ENCODE measurements at regions not wholly inside any gene's neighbourhood (a gene's known extent, or its start where the extent isn't known, plus 50 kb on each side); places are given as distances from the start of the nearest gene placed in this dataset.

- H3K4me3 ChIP-seq (ENCODE audit: low read length) = no peak overlapping the region
- DNase-seq (ENCODE audit: low read depth) = no peak
- TF ChIP-seq CTCF (conservative IDR thresholded peaks at IDR 0.05; ENCODE audit: low read depth, low read length) = peak; percentile 12
Observed at GRCh38 chr6:27565839-27566779, 93.2 kb upstream of the ZNF184 start.

GRCh38 chr6:27562027-27562410 lies 89.1 kb upstream of the ZNF184 start:
- no peak for TF ChIP-seq CTCF (conservative IDR thresholded peaks at IDR 0.05; ENCODE audit: low read depth, low read length)
- H3K4me3 ChIP-seq (ENCODE audit: low read length) = no peak overlapping the region
- no peak for DNase-seq (ENCODE audit: low read depth)

- no peak overlapping the region for H3K4me3 ChIP-seq (ENCODE audit: low read length)
- TF ChIP-seq CTCF (conservative IDR thresholded peaks at IDR 0.05; ENCODE audit: low read depth, low read length) = no peak
- no peak for DNase-seq (ENCODE audit: low read depth)
Observed at GRCh38 chr6:27558028-27558724, 85.3 kb upstream of the ZNF184 start.

GRCh38 chr6:27556406-27556805 lies 83.5 kb upstream of the ZNF184 start:
- DNase-seq (ENCODE audit: low read depth) = no peak
- TF ChIP-seq CTCF (conservative IDR thresholded peaks at IDR 0.05; ENCODE audit: low read depth, low read length) = no peak
- H3K4me3 ChIP-seq (ENCODE audit: low read length) = no peak overlapping the region

- H3K4me3 ChIP-seq (ENCODE audit: low read length) = peak overlapping the region; percentile 3
- DNase-seq (ENCODE audit: low read depth) = no peak
- TF ChIP-seq CTCF (conservative IDR thresholded peaks at IDR 0.05; ENCODE audit: low read depth, low read length) = no peak
Observed at GRCh38 chr6:27553123-27553904, 80.4 kb upstream of the ZNF184 start.

DNA sequence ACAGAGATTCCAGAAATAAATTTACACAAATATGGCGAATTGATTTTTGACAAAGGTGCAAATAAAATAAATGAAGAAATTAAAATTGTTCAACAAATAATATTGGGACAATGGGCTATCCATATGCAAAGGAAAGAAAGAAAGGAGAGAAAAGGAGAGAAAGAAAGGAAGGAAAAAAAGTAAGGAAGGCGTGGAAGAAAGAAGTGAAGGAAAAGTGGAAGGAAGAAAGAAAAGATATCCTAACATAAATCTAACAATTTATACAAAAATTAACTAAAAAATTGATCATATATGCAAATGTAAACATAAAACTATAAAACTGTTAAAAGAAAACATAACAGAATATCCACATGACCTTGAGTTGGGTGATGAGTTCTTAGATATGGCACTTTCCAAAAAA lies 78.7 kb upstream of the ZNF184 start:
- H3K4me3 ChIP-seq (ENCODE audit: low read length) = no peak overlapping the region
- no peak for DNase-seq (ENCODE audit: low read depth)
- TF ChIP-seq CTCF (conservative IDR thresholded peaks at IDR 0.05; ENCODE audit: low read depth, low read length) = no peak

Data from retinal pigment epithelial cell (primary cell).